ENCODE measurements at regions not wholly inside any gene's neighbourhood (a gene's known extent, or its start where the extent isn't known, plus 50 kb on each side); places are given as distances from the start of the nearest gene placed in this dataset.

DNA sequence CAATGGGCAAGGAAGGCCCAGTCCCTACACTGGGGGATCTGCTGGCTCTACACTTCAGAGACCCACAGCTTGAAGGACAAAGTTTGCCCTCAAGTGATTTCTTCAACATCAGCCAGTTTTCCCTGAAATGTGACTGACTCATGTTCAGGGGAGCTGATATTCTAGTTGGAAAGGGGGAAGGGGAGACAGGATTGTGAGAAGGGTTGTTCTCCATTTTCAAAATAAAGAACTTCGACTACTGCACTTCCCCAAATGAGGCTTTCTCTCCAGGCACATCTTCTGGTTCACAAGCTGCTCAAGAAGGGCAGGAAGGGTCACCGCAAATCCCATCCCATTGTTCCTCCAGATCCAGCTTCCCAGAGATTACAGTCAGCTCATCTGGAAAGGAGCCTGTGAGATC is 117.6 kb downstream of the BCL2L11 start:
- Histone ChIP-seq H3K23ac (ENCODE audit: insufficient read length, low read depth, low read length) (no peak overlapping the region), H2AK5ac (ENCODE audit: insufficient read length, low read length) (no peak overlapping the region), H3K9ac (ENCODE audit: extremely low read depth, insufficient read length, low read length) (no peak overlapping the region), H3K4ac (ENCODE audit: low read depth, low read length) (no peak overlapping the region), H3K18ac (ENCODE audit: insufficient read length, low read depth, low read length) (no peak overlapping the region), H3K23me2 (ENCODE audit: insufficient read length, low read depth, low read length, poor library complexity, severe bottlenecking) (no peaks in the 10 kb centered on the region), H2AFZ (ENCODE audit: low read length) (no peak overlapping the region), H4K5ac (ENCODE audit: insufficient read length, low read depth, low read length) (no peak overlapping the region), H3K27ac (ENCODE audit: insufficient read length, low read depth, low read length) (no peak overlapping the region), H3K56ac (ENCODE audit: insufficient read length, low read depth, low read length) (no peak overlapping the region), H4K8ac (replicated peaks; ENCODE audit: insufficient read length, low read depth, low read length) (no peak overlapping the region), H3K14ac (ENCODE audit: insufficient read depth, low read length) (no peak overlapping the region), H3K4me2 (ENCODE audit: insufficient read depth, insufficient read length, low read length) (no peak overlapping the region), H3K27me3 (ENCODE audit: insufficient read depth, low read length) (no peaks in the 10 kb centered on the region), H4K20me1 (ENCODE audit: control insufficient read depth, insufficient read depth, insufficient read length) (no peaks in the 10 kb centered on the region), H2BK15ac (ENCODE audit: low read depth, low read length) (no peak overlapping the region), H3K79me2 (ENCODE audit: insufficient read depth, low read length) (no peaks in the 10 kb centered on the region), H3K9me3 (ENCODE audit: control insufficient read depth, low read depth, low read length) (no peaks in the 10 kb centered on the region), H2BK20ac (ENCODE audit: low read depth, low read length, poor library complexity, severe bottlenecking) (no peak overlapping the region), H3T11ph (ENCODE audit: low read length) (no peak overlapping the region), H2BK120ac (ENCODE audit: low read depth, low read length, poor library complexity, severe bottlenecking) (no peak overlapping the region), H3K4me1 (ENCODE audit: insufficient read depth, low read length) (no peaks in the 10 kb centered on the region), H2BK5ac (ENCODE audit: insufficient read length, low read length) (no peak overlapping the region), H2BK12ac (ENCODE audit: insufficient read length, low read depth, low read length) (no peak overlapping the region), H3K79me1 (ENCODE audit: insufficient read depth, low read depth, low read length, poor library complexity, severe bottlenecking) (no peaks in the 10 kb centered on the region), H4K91ac (ENCODE audit: insufficient read length, low read depth, low read length) (no peak overlapping the region)
- peaks cover 0 to 6% of the 10 kb centered on the region in 2 experiments; a peak in 3 of 5 replicates for H3K9me3 Mint-ChIP-seq
- no peak for DNase-seq
- peaks cover 10% of the 10 kb centered on the region for H3K27me3 Mint-ChIP-seq (ENCODE audit: low read depth)
- WGBS (ENCODE audit: extremely low coverage, insufficient read length, low lambda C conversion rate), result no CpG with 5 or more reads among the region's 2 CpGs
- TF ChIP-seq, protein P1, sequence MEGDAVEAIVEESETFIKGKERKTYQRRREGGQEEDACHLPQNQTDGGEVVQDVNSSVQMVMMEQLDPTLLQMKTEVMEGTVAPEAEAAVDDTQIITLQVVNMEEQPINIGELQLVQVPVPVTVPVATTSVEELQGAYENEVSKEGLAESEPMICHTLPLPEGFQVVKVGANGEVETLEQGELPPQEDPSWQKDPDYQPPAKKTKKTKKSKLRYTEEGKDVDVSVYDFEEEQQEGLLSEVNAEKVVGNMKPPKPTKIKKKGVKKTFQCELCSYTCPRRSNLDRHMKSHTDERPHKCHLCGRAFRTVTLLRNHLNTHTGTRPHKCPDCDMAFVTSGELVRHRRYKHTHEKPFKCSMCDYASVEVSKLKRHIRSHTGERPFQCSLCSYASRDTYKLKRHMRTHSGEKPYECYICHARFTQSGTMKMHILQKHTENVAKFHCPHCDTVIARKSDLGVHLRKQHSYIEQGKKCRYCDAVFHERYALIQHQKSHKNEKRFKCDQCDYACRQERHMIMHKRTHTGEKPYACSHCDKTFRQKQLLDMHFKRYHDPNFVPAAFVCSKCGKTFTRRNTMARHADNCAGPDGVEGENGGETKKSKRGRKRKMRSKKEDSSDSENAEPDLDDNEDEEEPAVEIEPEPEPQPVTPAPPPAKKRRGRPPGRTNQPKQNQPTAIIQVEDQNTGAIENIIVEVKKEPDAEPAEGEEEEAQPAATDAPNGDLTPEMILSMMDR (conservative IDR thresholded peaks at IDR 0.05), result no peak
- peaks cover 0 to 4% (median 4%) of the 10 kb centered on the region in 3 experiments; a peak in 4 of 7 replicates for H3K36me3 Mint-ChIP-seq (ENCODE audit: insufficient read depth in 1 of 3, low read depth in 3 of 3)
- H3K4me1 Mint-ChIP-seq, result no peaks in the 10 kb centered on the region
- no peak overlapping the region for H3K27ac Mint-ChIP-seq
- no peak overlapping the region for H3K4me3 Mint-ChIP-seq

All from H9 (cell line).